Fibroblast of lung (primary cell): ENCODE measurements at regions not wholly inside any gene's neighbourhood (a gene's known extent, or its start where the extent isn't known, plus 50 kb on each side); places are given as distances from the start of the nearest gene placed in this dataset.

Experiments
- DNase-seq, 2 donors: peaks; one replicate each; pipeline versions ENCODE4 v3.0.0 to v3.0.0-alpha.2; 2010; ENCODE audit warnings: low read depth in 2 of 2
- H2AFZ ChIP-seq: 2 replicates; pipeline ENCODE4 v1.5.1; 2012; ENCODE audit warnings: low read length, control low read depth, inconsistent platforms
- H3K27ac ChIP-seq: 2 replicates; pipeline ENCODE4 v1.5.1; 2011; ENCODE audit warnings: low read length, control low read depth; ENCODE audit not compliant: insufficient read depth
- H3K27me3 ChIP-seq: 2 replicates; pipeline ENCODE4 v1.5.1; 2011; ENCODE audit warnings: mild to moderate bottlenecking, low read length; ENCODE audit not compliant: control insufficient read depth, insufficient read depth
- H3K36me3 ChIP-seq: 2 replicates; pipeline ENCODE4 v1.5.1; 2011; ENCODE audit warnings: low read length; ENCODE audit not compliant: control insufficient read depth, insufficient read depth
- H3K4me1 ChIP-seq: 2 replicates; pipeline ENCODE4 v1.5.1; 2011; ENCODE audit warnings: low read length; ENCODE audit not compliant: control insufficient read depth, insufficient read depth; ENCODE audit errors: extremely low read depth
- H3K4me2 ChIP-seq: 2 replicates; pipeline ENCODE4 v1.5.1; 2011; ENCODE audit warnings: low read length, control low read depth; ENCODE audit not compliant: insufficient read depth; ENCODE audit errors: extremely low read depth
- H3K4me3 ChIP-seq, 4 experiments: fragments of 200-600 bp in 1 of 4; sonication (generic) in 1 of 4; replicated peaks in 1 of 4; 2 replicates each; pipeline ENCODE4 v1.5.1; 2011 to 2016; ENCODE audit warnings: low read length in 4 of 4, low read depth in 3 of 4, mild to moderate bottlenecking in 3 of 4, control low read depth in 2 of 4, inconsistent platforms in 1 of 4, mixed read lengths in 1 of 4; ENCODE audit not compliant: insufficient read depth in 1 of 4; ENCODE audit errors: control extremely low read depth in 1 of 4
- H3K79me2 ChIP-seq: 2 replicates; pipeline ENCODE4 v1.5.1; 2012; ENCODE audit warnings: mild to moderate bottlenecking, low read length, inconsistent platforms; ENCODE audit not compliant: control insufficient read depth, insufficient read depth
- H3K9ac ChIP-seq: 2 replicates; pipeline ENCODE4 v1.5.1; 2011; ENCODE audit warnings: mild to moderate bottlenecking, low read length, control low read depth; ENCODE audit not compliant: insufficient read depth
- H3K9me3 ChIP-seq: 2 replicates; pipeline ENCODE4 v1.5.1; 2012; ENCODE audit warnings: low read depth, low read length; ENCODE audit not compliant: control insufficient read depth, insufficient read depth
- H4K20me1 ChIP-seq: 2 replicates; pipeline ENCODE4 v1.5.1; 2011; ENCODE audit warnings: low read length; ENCODE audit not compliant: control insufficient read depth, insufficient read depth; ENCODE audit errors: extremely low read depth
- CTCF ChIP-seq, 2 donors: IDR thresholded peaks in 1 of 2; conservative IDR thresholded peaks in 1 of 2; 1 replicate in 1 of 2; 2 replicates in 1 of 2; pipeline ENCODE4 v1.5.1; 2011 to 2012; ENCODE audit warnings: low read length in 2 of 2, control low read depth in 1 of 2, inconsistent platforms in 1 of 2, low read depth in 1 of 2, mild to moderate bottlenecking in 1 of 2
- EZH2 ChIP-seq: IDR thresholded peaks from 2 replicates; pipeline ENCODE4 v1.5.1; 2012; ENCODE audit warnings: low read length, control low read depth, mild to moderate bottlenecking; ENCODE audit errors: missing control alignments

DNA sequence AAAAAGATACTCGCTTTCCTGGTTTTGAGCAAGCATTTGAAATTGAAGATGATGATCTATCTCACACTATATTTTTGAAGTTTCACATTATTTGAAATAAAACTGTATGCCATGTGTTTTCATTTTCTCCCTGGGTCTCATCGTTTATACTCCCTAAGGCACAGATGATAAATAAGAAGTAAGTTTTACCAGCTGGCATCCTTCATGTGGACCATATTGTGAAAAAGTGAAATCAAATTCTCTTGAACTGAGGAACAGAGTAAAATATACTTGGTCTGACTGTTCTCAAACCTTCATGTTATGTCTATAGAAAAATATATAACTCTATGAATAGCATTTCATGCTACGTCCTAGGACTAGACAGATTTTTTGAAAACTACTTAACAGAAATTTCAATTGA is 1600.9 kb upstream of the C9orf72 start:
- no peaks in the 10 kb centered on the region for H3K36me3 ChIP-seq
- H3K27me3 ChIP-seq: no peaks in the 10 kb centered on the region
- no peak for DNase-seq
- no peaks in the 10 kb centered on the region for H3K9me3 ChIP-seq
- no peak overlapping the region for H3K9ac ChIP-seq
- H3K4me1 ChIP-seq: no peaks in the 10 kb centered on the region
- H3K4me3 ChIP-seq: no peak overlapping the region
- TF ChIP-seq CTCF (conservative IDR thresholded peaks at IDR 0.05 in 1 of 2, IDR thresholded peaks at IDR 0.05 in 1 of 2; ENCODE audit: low read depth in 1 of 2, low read length in 2 of 2) (no peak), EZH2 (no peak)
- H3K79me2 ChIP-seq: no peaks in the 10 kb centered on the region
- no peak overlapping the region for H3K4me2 ChIP-seq
- H4K20me1 ChIP-seq: no peaks in the 10 kb centered on the region
- H2AFZ ChIP-seq: no peak overlapping the region
- H3K27ac ChIP-seq: no peak overlapping the region

DNA sequence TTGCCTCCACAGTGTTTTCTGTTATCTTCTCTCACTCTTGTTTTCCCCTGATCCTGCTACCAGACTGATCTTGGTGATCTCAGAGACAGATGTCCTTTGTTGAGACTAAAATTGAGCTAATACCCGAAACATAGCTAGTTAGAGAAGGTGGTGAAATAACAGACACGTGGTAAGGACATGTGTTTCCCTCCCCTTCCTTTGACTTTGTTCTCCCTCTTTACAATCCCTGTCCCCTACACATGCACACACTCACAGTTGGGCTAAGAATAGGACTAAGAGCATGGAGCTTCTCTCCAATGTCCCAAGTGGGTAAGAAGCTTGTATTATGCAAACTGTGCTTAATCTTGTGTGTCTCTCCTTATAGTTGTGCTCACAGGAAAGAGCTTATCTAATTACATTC is 1603.0 kb upstream of the C9orf72 start:
- Histone ChIP-seq H3K79me2 (no peaks in the 10 kb centered on the region), H3K9me3 (no peaks in the 10 kb centered on the region), H2AFZ (no peak overlapping the region), H4K20me1 (no peaks in the 10 kb centered on the region), H3K4me3 (no peak overlapping the region), H3K9ac (no peak overlapping the region), H3K27me3 (no peaks in the 10 kb centered on the region), H3K4me1 (no peaks in the 10 kb centered on the region), H3K27ac (no peak overlapping the region), H3K4me2 (no peak overlapping the region), H3K36me3 (no peaks in the 10 kb centered on the region)
- no peak for DNase-seq
- TF ChIP-seq CTCF (conservative IDR thresholded peaks at IDR 0.05 in 1 of 2, IDR thresholded peaks at IDR 0.05 in 1 of 2; ENCODE audit: low read depth in 1 of 2, low read length in 2 of 2) (no peak), EZH2 (no peak)

GRCh38 chr9:29176786-29177185 is 1603.5 kb upstream of the C9orf72 start:
- Histone ChIP-seq H3K4me2 (no peak overlapping the region), H4K20me1 (no peaks in the 10 kb centered on the region), H3K27me3 (no peaks in the 10 kb centered on the region), H3K4me1 (no peaks in the 10 kb centered on the region), H3K36me3 (no peaks in the 10 kb centered on the region), H3K4me3 (no peak overlapping the region), H3K9me3 (no peaks in the 10 kb centered on the region), H3K27ac (no peak overlapping the region), H3K9ac (no peak overlapping the region), H2AFZ (no peak overlapping the region), H3K79me2 (no peaks in the 10 kb centered on the region)
- no peak for TF ChIP-seq CTCF (conservative IDR thresholded peaks at IDR 0.05 in 1 of 2, IDR thresholded peaks at IDR 0.05 in 1 of 2; ENCODE audit: low read depth in 1 of 2, low read length in 2 of 2)
- TF ChIP-seq EZH2: no peak
- DNase-seq: no peak
